HG03108 (cell line): ENCODE measurements at regions not wholly inside any gene's neighbourhood (a gene's known extent, or its start where the extent isn't known, plus 50 kb on each side); places are given as distances from the start of the nearest gene placed in this dataset.

ENCODE experiments used
- ATAC-seq: cut with Tn5 transposase; IDR thresholded peaks from one replicate; pipeline ENCODE4 v1.9.1; 2021; ENCODE audit warnings: moderate library complexity; ENCODE audit not compliant: unreplicated experiment

- ATAC-seq, result no peak
Observed at GRCh38 chr1:90782046-90782445, 64.9 kb upstream of the BARHL2 start.

GRCh38 chr1:90781534-90781933 lies 64.4 kb upstream of the BARHL2 start:
- no peak for ATAC-seq

- ATAC-seq, result no peak
Observed at GRCh38 chr1:90780981-90781380, 63.9 kb upstream of the BARHL2 start.

- no peak for ATAC-seq
Observed at GRCh38 chr1:90779573-90779972, 62.5 kb upstream of the BARHL2 start.

- ATAC-seq, result no peak
Observed at GRCh38 chr1:90778486-90778885, 61.4 kb upstream of the BARHL2 start.

- no peak for ATAC-seq
Observed at GRCh38 chr1:90773812-90774211, 56.7 kb upstream of the BARHL2 start.

- ATAC-seq, result no peak
Observed at GRCh38 chr1:90768826-90769225, 51.7 kb upstream of the BARHL2 start.

- no peak for ATAC-seq
Observed at GRCh38 chr1:90768098-90768497, 51.0 kb upstream of the BARHL2 start.
